GM12878 (cell line): ENCODE measurements at regions not wholly inside any gene's neighbourhood (a gene's known extent, or its start where the extent isn't known, plus 50 kb on each side); places are given as distances from the start of the nearest gene placed in this dataset.

ENCODE experiments used
- BACH1 ChIP-seq: fragments of 450-650 bp; IDR thresholded peaks from 2 replicates; pipeline ENCODE4 v1.6.1; 2017; ENCODE audit warnings: mild to moderate bottlenecking, borderline replicate concordance
- CEBPB ChIP-seq, 2 experiments: fragments of 150-350 bp in 1 of 2; IDR thresholded peaks; 2 replicates each; pipeline ENCODE4 v1.6.1; 2012 to 2014; ENCODE audit warnings: low read depth in 2 of 2, low read length in 2 of 2, borderline replicate concordance in 1 of 2, inconsistent platforms in 1 of 2
- CREB1 ChIP-seq: IDR thresholded peaks from 2 replicates; pipeline ENCODE4 v1.6.1; 2012; ENCODE audit warnings: low read depth, mild to moderate bottlenecking, inconsistent platforms
- CTCF ChIP-seq, 3 experiments: IDR thresholded peaks in 2 of 3; conservative IDR thresholded peaks in 1 of 3; 2 replicates each; pipeline ENCODE4 v1.5.1; 2011; ENCODE audit warnings: low read depth in 3 of 3, low read length in 3 of 3, mild to moderate bottlenecking in 3 of 3, control low read depth in 2 of 3, moderate library complexity in 2 of 3, inconsistent platforms in 1 of 3, mixed read lengths in 1 of 3; ENCODE audit not compliant: control insufficient read depth in 2 of 3, insufficient read depth in 1 of 3; ENCODE audit errors: extremely low read depth in 1 of 3
- EP300 ChIP-seq, 2 experiments: fragments of 150-350 bp in 1 of 2; IDR thresholded peaks; 2 replicates each; pipeline ENCODE4 v1.6.1; 2011 to 2012; ENCODE audit warnings: low read depth in 2 of 2, low read length in 2 of 2, borderline replicate concordance in 1 of 2, improper control_type of control experiment in 1 of 2, inconsistent platforms in 1 of 2; ENCODE audit not compliant: control insufficient read depth in 1 of 2
- ESRRA ChIP-seq: IDR thresholded peaks from 2 replicates; pipeline ENCODE4 v1.6.1; 2012; ENCODE audit warnings: mild to moderate bottlenecking, low read length, improper control_type of control experiment
- EZH2 ChIP-seq: IDR thresholded peaks from 2 replicates; pipeline ENCODE4 v1.6.1; 2012; ENCODE audit warnings: low read depth, mild to moderate bottlenecking, control low read depth, inconsistent platforms, low read length, borderline replicate concordance; ENCODE audit not compliant: control insufficient read depth
- HDGF ChIP-seq: fragments of 450-650 bp; IDR thresholded peaks from 2 replicates; pipeline ENCODE4 v1.6.1; 2016; ENCODE audit warnings: antibody characterized with exemption
- LARP7 ChIP-seq: fragments of 450-650 bp; IDR thresholded peaks from 2 replicates; pipeline ENCODE4 v1.6.1; 2017; ENCODE audit warnings: mild to moderate bottlenecking
- MAX ChIP-seq: IDR thresholded peaks from 2 replicates; pipeline ENCODE4 v1.6.1; 2012; ENCODE audit warnings: low read depth, low read length, improper control_type of control experiment
- PBX3 ChIP-seq: IDR thresholded peaks from 2 replicates; pipeline ENCODE4 v1.6.1; 2011; ENCODE audit warnings: mild to moderate bottlenecking, low read depth, low read length, moderate library complexity; ENCODE audit not compliant: insufficient replicate concordance
- REST ChIP-seq: IDR thresholded peaks from 2 replicates; pipeline ENCODE4 v1.6.1; 2012; ENCODE audit warnings: mild to moderate bottlenecking, low read depth, low read length
- ZNF592 ChIP-seq: fragments of 450-650 bp; IDR thresholded peaks from 2 replicates; pipeline ENCODE4 v1.6.1; 2017; ENCODE audit warnings: mild to moderate bottlenecking, moderate library complexity

GRCh38 chr2:210859314-210859713 is 302.9 kb downstream of the CPS1 start:
- TF ChIP-seq EP300 (IDR thresholded peaks at IDR 0.05; ENCODE audit: borderline replicate concordance in 1 of 2, control insufficient read depth in 1 of 2, low read depth in 2 of 2, low read length in 2 of 2) (no peak), EZH2 (no peak), CREB1 (no peak), CTCF (IDR thresholded peaks at IDR 0.05 in 2 of 3, conservative IDR thresholded peaks at IDR 0.05 in 1 of 3; ENCODE audit: control insufficient read depth in 2 of 3, extremely low read depth in 1 of 3, insufficient read depth in 1 of 3, low read depth in 3 of 3, low read length in 3 of 3) (no peak), LARP7 (no peak), REST (no peak), MAX (no peak), ZNF592 (no peak), ESRRA (no peak), BACH1 (no peak), CEBPB (IDR thresholded peaks at IDR 0.05; ENCODE audit: borderline replicate concordance in 1 of 2, low read depth in 2 of 2, low read length in 2 of 2) (no peak), HDGF (no peak), PBX3 (no peak)
